Psoas muscle (tissue), 7 donors: ENCODE measurements at regions not wholly inside any gene's neighbourhood (a gene's known extent, or its start where the extent isn't known, plus 50 kb on each side); places are given as distances from the start of the nearest gene placed in this dataset.

Source experiments
- ATAC-seq, 4 donors: fragments of 200-7000 bp; cut with Tn5 transposase; one replicate each; pipeline ENCODE4 v1.9.1; 2020; ENCODE audit warnings: moderate library complexity in 3 of 4, mild to moderate bottlenecking in 2 of 4
- DNase-seq, 2 donors: peaks; one replicate each; pipeline ENCODE4 v3.0.0-alpha.2; 2020
- H3K27ac ChIP-seq: fragments of 200-600 bp; one replicate; pipeline ENCODE4 v1.8.0; 2022
- H3K27me3 ChIP-seq, 3 donors: fragments of 200-600 bp in 1 of 3; one replicate each; pipeline versions ENCODE4 v1.6.1 to v1.8.0; 2013 to 2022; ENCODE audit warnings: low read length in 2 of 3, mild to moderate bottlenecking in 2 of 3, moderate library complexity in 1 of 3; ENCODE audit not compliant: insufficient read depth in 3 of 3
- H3K36me3 ChIP-seq, 2 donors: fragments of 200-600 bp in 1 of 2; one replicate each; pipeline versions ENCODE4 v1.6.1 to v1.8.0; 2013 to 2022; ENCODE audit warnings: low read depth in 1 of 2, mild to moderate bottlenecking in 1 of 2, moderate library complexity in 1 of 2; ENCODE audit not compliant: insufficient read depth in 1 of 2
- H3K4me1 ChIP-seq: fragments of 200-600 bp; one replicate; pipeline ENCODE4 v1.8.0; 2022
- H3K4me3 ChIP-seq: fragments of 200-600 bp; one replicate; pipeline ENCODE4 v1.8.0; 2022; ENCODE audit warnings: mild to moderate bottlenecking
- H3K9me3 ChIP-seq: fragments of 200-600 bp; one replicate; pipeline ENCODE4 v1.8.0; 2022
- CTCF ChIP-seq: fragments of 200-600 bp; IDR thresholded peaks from one replicate; pipeline ENCODE4 v1.8.0; 2022; ENCODE audit warnings: antibody characterized with exemption
- WGBS, 3 donors: extraction: QIAGEN DNeasy Blood & Tissue Kit; methylation state at CpG; one replicate each; pipeline versions ENCODE4 v1.1.6 to v1.1.7; 2013; 5-methylcytosine and 5-hydroxymethylcytosine counted together
- intact Hi-C, 2 donors: fragments of 100-400 bp; cut with DNase I; formaldehyde crosslinking; loops; one replicate each; pipeline versions ENCODE4 v1.11.0 to v1.14.2; 2022
- donor health status: healthy with polysubstance abuse.
- donor health status: DM: no; HTN: no; CAD: no; lungs with moderate emphysema.
- donor health status: Bipolar disorder and iron deficiency.
- donor health status: healthy.
- donor health status: DM: yes; HTN: yes; CAD: no.
- donor health status: DM: no; HTN: no; CAD: no.
- donor health status: DM: yes; HTN: yes; CAD: no.

- WGBS, 3 donors: 77 to 86% (median 78%) methylated on average over 4 of the region's 4 CpGs
Measured at GRCh38 chr6:8193541-8193940, 91.2 kb upstream of the EEF1E1 start.

GRCh38 chr6:8192597-8192996 lies 90.2 kb upstream of the EEF1E1 start:
- H3K4me3 ChIP-seq: no peak overlapping the region
- intact Hi-C loops: no loop called here
- H3K9me3 ChIP-seq: no peaks in the 10 kb centered on the region
- DNase-seq: no peak
- ATAC-seq: no peak
- H3K36me3 ChIP-seq: no peaks in the 10 kb centered on the region
- no peaks in the 10 kb centered on the region for H3K4me1 ChIP-seq
- no peak for TF ChIP-seq CTCF
- no peak overlapping the region for H3K27ac ChIP-seq
- H3K27me3 ChIP-seq: peaks cover 0 to 4% (median 0%) of the 10 kb centered on the region in 3 donors

More at GRCh38 chr6:8193541-8193940, 91.2 kb upstream of the EEF1E1 start:
- Histone ChIP-seq H3K4me3 (no peak overlapping the region), H3K36me3 (no peaks in the 10 kb centered on the region), H3K27me3 (peaks cover 0 to 4% (median 0%) of the 10 kb centered on the region in 3 donors), H3K4me1 (no peaks in the 10 kb centered on the region), H3K9me3 (no peaks in the 10 kb centered on the region), H3K27ac (no peak overlapping the region)
- intact Hi-C loops: no loop called here
- DNase-seq (no peak), ATAC-seq (no peak)
- no peak for TF ChIP-seq CTCF

DNA sequence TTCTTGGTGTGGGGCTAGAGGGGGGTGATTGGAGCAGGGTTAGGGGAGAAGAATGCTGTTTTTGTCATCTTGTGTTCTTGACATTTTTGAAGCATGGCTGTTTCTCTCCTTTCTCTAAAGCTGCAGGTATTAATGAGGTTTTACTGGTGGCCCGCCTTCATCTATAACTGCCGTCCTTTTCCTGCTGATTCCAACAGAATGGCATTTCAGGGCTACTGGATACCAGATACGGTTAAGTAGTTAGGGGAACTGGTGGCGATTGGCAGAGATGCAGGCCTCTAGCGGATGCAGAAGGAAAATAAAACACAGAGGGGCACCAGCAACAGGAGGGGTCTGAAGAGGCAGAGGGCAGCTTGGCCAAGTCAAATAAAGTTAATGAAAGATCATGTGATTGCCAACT lies 89.7 kb upstream of the EEF1E1 start:
- no peak for DNase-seq
- H3K36me3 ChIP-seq: no peaks in the 10 kb centered on the region
- no peak for ATAC-seq
- no peaks in the 10 kb centered on the region for H3K4me1 ChIP-seq
- no peak for TF ChIP-seq CTCF
- H3K4me3 ChIP-seq: no peak overlapping the region
- no peak overlapping the region for H3K27ac ChIP-seq
- peaks cover 0 to 4% (median 0%) of the 10 kb centered on the region in 3 donors for H3K27me3 ChIP-seq
- 35 to 54% (median 45%) methylated on average over 5 of the region's 5 CpGs for WGBS, 3 donors
- H3K9me3 ChIP-seq: no peaks in the 10 kb centered on the region
- intact Hi-C loops: no loop called here

DNA sequence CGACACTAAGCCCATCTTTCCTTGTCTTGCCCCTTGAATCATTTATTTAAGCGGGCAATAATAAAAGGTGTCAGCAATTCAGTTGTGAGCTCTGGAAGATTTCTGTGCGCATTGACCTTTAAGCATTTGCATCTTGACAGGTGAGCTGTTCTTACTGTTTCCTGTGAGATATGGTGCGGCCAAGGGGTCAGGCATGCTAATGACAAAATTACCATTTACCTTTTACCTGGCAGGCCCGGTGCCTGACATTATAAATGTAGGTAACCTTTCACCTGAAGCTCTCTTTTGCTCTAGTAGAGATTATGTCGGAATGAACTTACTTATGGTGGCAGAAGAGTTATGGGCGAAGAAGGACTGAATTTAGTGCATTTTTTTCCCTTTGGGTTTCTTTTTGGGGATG lies 89.3 kb upstream of the EEF1E1 start:
- H3K36me3 ChIP-seq: no peaks in the 10 kb centered on the region
- peaks cover 0 to 4% (median 0%) of the 10 kb centered on the region in 3 donors for H3K27me3 ChIP-seq
- intact Hi-C loops: no loop called here
- no peak overlapping the region for H3K4me3 ChIP-seq
- DNase-seq: no peak
- no peak for ATAC-seq
- 68 to 70% (median 69%) methylated on average over 7 of the region's 7 CpGs for WGBS, 3 donors
- H3K9me3 ChIP-seq: no peaks in the 10 kb centered on the region
- H3K27ac ChIP-seq: no peak overlapping the region
- no peaks in the 10 kb centered on the region for H3K4me1 ChIP-seq
- TF ChIP-seq CTCF: no peak

DNA sequence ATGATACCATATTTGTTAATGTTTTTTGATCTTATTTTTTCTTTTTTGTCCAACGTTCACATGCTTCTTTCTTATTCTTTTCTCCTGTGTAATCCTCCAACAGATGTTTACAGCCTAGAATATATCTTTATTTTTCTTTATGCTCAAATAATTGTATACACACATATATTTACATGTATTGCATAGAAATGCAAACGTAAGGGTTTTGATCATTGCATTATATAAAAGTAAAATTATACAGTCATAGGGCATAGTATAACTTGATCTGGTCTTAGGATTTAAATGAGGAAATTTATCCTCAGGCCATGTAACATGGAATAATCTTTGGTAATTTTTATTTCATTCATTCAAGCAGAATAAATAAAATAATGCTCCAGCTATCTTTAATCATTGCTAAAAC lies 84.9 kb upstream of the EEF1E1 start:
- Histone ChIP-seq H3K36me3 (no peaks in the 10 kb centered on the region), H3K4me1 (no peaks in the 10 kb centered on the region), H3K9me3 (no peaks in the 10 kb centered on the region), H3K27ac (no peak overlapping the region), H3K4me3 (no peak overlapping the region), H3K27me3 (peaks cover 0 to 4% (median 0%) of the 10 kb centered on the region in 3 donors)
- WGBS, 3 donors: 81 to 89% (median 83%) methylated on average over 2 of the region's 2 CpGs
- TF ChIP-seq CTCF: no peak
- intact Hi-C loops: no loop called here
- DNase-seq: no peak
- no peak for ATAC-seq
